Testis (tissue), 2 donors: ENCODE measurements at regions not wholly inside any gene's neighbourhood (a gene's known extent, or its start where the extent isn't known, plus 50 kb on each side); places are given as distances from the start of the nearest gene placed in this dataset.

Experiments
- DNase-seq: peaks from one replicate; pipeline ENCODE4 v3.0.0-alpha.2; 2019
- H3K27ac ChIP-seq, 2 donors: fragments of 200-600 bp; sonication (generic); one replicate each; pipeline ENCODE4 v1.5.1; 2019
- H3K27me3 ChIP-seq: fragments of 200-600 bp; sonication (generic); one replicate; pipeline ENCODE4 v1.5.1; 2019
- H3K36me3 ChIP-seq: fragments of 200-600 bp; sonication (generic); one replicate; pipeline ENCODE4 v1.5.1; 2017; ENCODE audit warnings: low read depth; ENCODE audit errors: missing control alignments
- H3K4me1 ChIP-seq: fragments of 200-600 bp; sonication (generic); one replicate; pipeline ENCODE4 v1.5.1; 2019
- H3K4me3 ChIP-seq, 2 donors: fragments of 200-600 bp; sonication (generic); one replicate each; pipeline ENCODE4 v1.5.1; 2017 to 2019
- H3K9me3 ChIP-seq: fragments of 200-600 bp; sonication (generic); one replicate; pipeline ENCODE4 v1.5.1; 2017
- CTCF ChIP-seq, 3 experiments: fragments of 450-650 bp in 2 of 3; fragments of 200-600 bp in 1 of 3; sonication (generic) in 1 of 3; IDR thresholded peaks; one replicate each; pipeline ENCODE4 v1.5.1; 2016 to 2019; ENCODE audit warnings: antibody characterized with exemption in 3 of 3, mild to moderate bottlenecking in 2 of 3, moderate library complexity in 1 of 3
- POLR2A ChIP-seq: fragments of 450-650 bp; IDR thresholded peaks from one replicate; pipeline ENCODE4 v1.6.1; 2017; ENCODE audit warnings: antibody characterized with exemption, mild to moderate bottlenecking, moderate library complexity
- WGBS, 2 donors: methylation state at CpG; one replicate each; pipeline ENCODE4 v1.1.5; 2018; 5-methylcytosine and 5-hydroxymethylcytosine counted together
- intact Hi-C: fragments of 100-400 bp; cut with DNase I; formaldehyde crosslinking; loops from one replicate; pipeline ENCODE4 v1.15.1; 2023; ENCODE audit warnings: low total_unique reads

- intact Hi-C loops = no loop called here
- Histone ChIP-seq H3K27me3 (no peaks in the 10 kb centered on the region), H3K4me1 (no peaks in the 10 kb centered on the region), H3K4me3 (no peak overlapping the region), H3K27ac (no peak overlapping the region), H3K36me3 (no peaks in the 10 kb centered on the region), H3K9me3 (no peaks in the 10 kb centered on the region)
- no peak for TF ChIP-seq POLR2A
- no peak for TF ChIP-seq CTCF (IDR thresholded peaks at IDR 0.05)
- 82 to 91% methylated on average over 4 of the region's 4 CpGs for WGBS, 2 donors
- DNase-seq = no peak
These were observed 830.8 kb upstream of the AUTS2 start for GRCh38 chr7:68767462-68767861.

GRCh38 chr7:68770649-68771048 lies 827.6 kb upstream of the AUTS2 start:
- intact Hi-C loops = no loop called here
- Histone ChIP-seq H3K27me3 (no peaks in the 10 kb centered on the region), H3K27ac (no peak overlapping the region), H3K4me1 (no peaks in the 10 kb centered on the region), H3K4me3 (no peak overlapping the region), H3K36me3 (no peaks in the 10 kb centered on the region), H3K9me3 (no peaks in the 10 kb centered on the region)
- TF ChIP-seq CTCF (IDR thresholded peaks at IDR 0.05) (no peak), POLR2A (no peak)
- WGBS, 2 donors = 35 to 44% methylated on average over 3 to 6 of the region's 6 CpGs
- DNase-seq = peak; percentile 38

GRCh38 chr7:68776326-68776725 lies 821.9 kb upstream of the AUTS2 start:
- Histone ChIP-seq H3K36me3 (no peaks in the 10 kb centered on the region), H3K27ac (no peak overlapping the region), H3K9me3 (no peaks in the 10 kb centered on the region), H3K4me3 (no peak overlapping the region), H3K27me3 (no peaks in the 10 kb centered on the region), H3K4me1 (no peaks in the 10 kb centered on the region)
- no peak for DNase-seq
- intact Hi-C loops = no loop called here
- WGBS, 2 donors = 53 to 57% methylated on average over 3 of the region's 3 CpGs
- TF ChIP-seq POLR2A (no peak), CTCF (IDR thresholded peaks at IDR 0.05) (no peak)

- H3K9me3 ChIP-seq = no peaks in the 10 kb centered on the region
- TF ChIP-seq POLR2A (no peak), CTCF (IDR thresholded peaks at IDR 0.05) (no peak)
- H3K36me3 ChIP-seq = no peaks in the 10 kb centered on the region
- H3K4me3 ChIP-seq = no peak overlapping the region
- H3K27me3 ChIP-seq = no peaks in the 10 kb centered on the region
- WGBS, 2 donors = 70 to 80% methylated on average over 3 of the region's 3 CpGs
- DNase-seq = no peak
- H3K27ac ChIP-seq = no peak overlapping the region
- H3K4me1 ChIP-seq = no peaks in the 10 kb centered on the region
- intact Hi-C loops = no loop called here
These were observed 814.6 kb upstream of the AUTS2 start for GRCh38 chr7:68783684-68784083.

GRCh38 chr7:68785036-68785435 lies 813.2 kb upstream of the AUTS2 start:
- Histone ChIP-seq H3K4me1 (no peaks in the 10 kb centered on the region), H3K9me3 (no peaks in the 10 kb centered on the region), H3K36me3 (no peaks in the 10 kb centered on the region), H3K27me3 (no peaks in the 10 kb centered on the region), H3K4me3 (no peak overlapping the region), H3K27ac (no peak overlapping the region)
- no peak for DNase-seq
- intact Hi-C loops = no loop called here
- no peak for TF ChIP-seq POLR2A
- TF ChIP-seq CTCF (IDR thresholded peaks at IDR 0.05) = no peak
- 41 to 45% methylated on average over 3 of the region's 3 CpGs for WGBS, 2 donors
